ENCODE measurements at regions not wholly inside any gene's neighbourhood (a gene's known extent, or its start where the extent isn't known, plus 50 kb on each side); places are given as distances from the start of the nearest gene placed in this dataset.

- Histone ChIP-seq H3K27ac (no peak overlapping the region), H3K27me3 (no peaks in the 10 kb centered on the region), H3K9me3 (no peaks in the 10 kb centered on the region), H3K36me3 (no peaks in the 10 kb centered on the region), H3K4me3 (no peak overlapping the region), H3K4me1 (no peaks in the 10 kb centered on the region)
- ATAC-seq (ENCODE audit: low FRiP score in 2 of 2), result no peak
- DNase-seq, result no peak
- TF ChIP-seq CTCF (IDR thresholded peaks at IDR 0.05), result no peak
- no peak for TF ChIP-seq POLR2AphosphoS5 (IDR thresholded peaks at IDR 0.05)
- TF ChIP-seq POLR2A (IDR thresholded peaks at IDR 0.05), result no peak
- no peak for TF ChIP-seq EP300 (IDR thresholded peaks at IDR 0.05)
- WGBS, 2 donors, result 86 to 90% methylated on average over 5 of the region's 5 CpGs
These were observed 427.9 kb downstream of the STIM2 start for GRCh38 chr4:27288496-27288895.

- ATAC-seq (ENCODE audit: low FRiP score in 2 of 2), result no peak
- TF ChIP-seq POLR2A (IDR thresholded peaks at IDR 0.05) (no peak), POLR2AphosphoS5 (IDR thresholded peaks at IDR 0.05) (no peak), EP300 (IDR thresholded peaks at IDR 0.05) (no peak), CTCF (IDR thresholded peaks at IDR 0.05) (no peak)
- H3K9me3 ChIP-seq, result no peaks in the 10 kb centered on the region
These were observed 429.1 kb downstream of the STIM2 start for GRCh38 chr4:27289704-27290103.

GRCh38 chr4:27293831-27294230 lies 433.2 kb downstream of the STIM2 start:
- DNase-seq (no peak), ATAC-seq (ENCODE audit: low FRiP score in 2 of 2) (no peak)
- H3K4me3 ChIP-seq, result no peak overlapping the region
- H3K27ac ChIP-seq, result no peak overlapping the region
- WGBS, 2 donors, result 69 to 83% methylated on average over 4 of the region's 4 CpGs
- H3K27me3 ChIP-seq, result no peaks in the 10 kb centered on the region
- TF ChIP-seq CTCF (IDR thresholded peaks at IDR 0.05) (no peak), POLR2AphosphoS5 (IDR thresholded peaks at IDR 0.05) (no peak), POLR2A (IDR thresholded peaks at IDR 0.05) (no peak), EP300 (IDR thresholded peaks at IDR 0.05) (no peak)
- H3K9me3 ChIP-seq, result no peaks in the 10 kb centered on the region
- H3K36me3 ChIP-seq, result no peaks in the 10 kb centered on the region
- H3K4me1 ChIP-seq, result no peaks in the 10 kb centered on the region

More at GRCh38 chr4:27289704-27290103, 429.1 kb downstream of the STIM2 start:
- Histone ChIP-seq H3K4me3 (no peak overlapping the region), H3K27ac (no peak overlapping the region), H3K36me3 (no peaks in the 10 kb centered on the region), H3K4me1 (no peaks in the 10 kb centered on the region), H3K27me3 (no peaks in the 10 kb centered on the region)
- DNase-seq, result no peak
- 58 to 60% methylated on average over 3 of the region's 3 CpGs for WGBS, 2 donors

DNA sequence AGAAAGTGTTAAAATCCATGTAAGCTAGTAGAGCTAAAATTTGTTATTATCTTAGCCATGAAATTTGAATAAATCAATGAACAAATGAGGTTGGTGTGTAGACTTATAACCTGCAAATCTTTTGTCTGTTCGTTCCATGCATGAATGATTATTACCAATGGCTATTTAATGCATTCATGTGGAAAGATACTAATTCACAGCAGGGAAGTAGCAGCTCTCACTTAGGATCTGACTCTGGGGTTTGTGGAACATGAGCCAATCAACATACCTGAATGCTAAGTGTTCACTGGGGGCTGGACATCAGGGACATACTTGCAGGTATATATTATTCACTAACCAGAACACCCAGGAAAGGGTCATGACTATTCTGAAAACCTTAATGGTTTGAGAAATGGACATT lies 444.1 kb downstream of the STIM2 start:
- Histone ChIP-seq H3K36me3 (no peaks in the 10 kb centered on the region), H3K27ac (no peak overlapping the region), H3K27me3 (no peaks in the 10 kb centered on the region), H3K4me1 (no peaks in the 10 kb centered on the region), H3K9me3 (peaks cover 0 to 6% (median 0%) of the 10 kb centered on the region in 4 donors), H3K4me3 (no peak overlapping the region)
- TF ChIP-seq EP300 (IDR thresholded peaks at IDR 0.05) (no peak), POLR2AphosphoS5 (IDR thresholded peaks at IDR 0.05) (no peak), CTCF (IDR thresholded peaks at IDR 0.05) (no peak), POLR2A (IDR thresholded peaks at IDR 0.05) (no peak)
- WGBS, 2 donors, result 54 to 75% methylated on average over 1 of the region's 1 CpG
- no peak for DNase-seq
- ATAC-seq (ENCODE audit: low FRiP score in 2 of 2), result no peak

GRCh38 chr4:27305246-27305645 lies 444.6 kb downstream of the STIM2 start:
- ATAC-seq (ENCODE audit: low FRiP score in 2 of 2) (no peak), DNase-seq (no peak)
- Histone ChIP-seq H3K4me1 (no peaks in the 10 kb centered on the region), H3K36me3 (no peaks in the 10 kb centered on the region), H3K27me3 (no peaks in the 10 kb centered on the region), H3K9me3 (peaks cover 0 to 6% (median 0%) of the 10 kb centered on the region in 4 donors), H3K4me3 (no peak overlapping the region), H3K27ac (no peak overlapping the region)
- no peak for TF ChIP-seq EP300 (IDR thresholded peaks at IDR 0.05)
- TF ChIP-seq CTCF (IDR thresholded peaks at IDR 0.05), result no peak
- TF ChIP-seq POLR2A (IDR thresholded peaks at IDR 0.05), result no peak
- TF ChIP-seq POLR2AphosphoS5 (IDR thresholded peaks at IDR 0.05), result no peak
- WGBS, 2 donors, result 0% methylated on average over 1 of the region's 1 CpG
